ENCODE measurements at regions not wholly inside any gene's neighbourhood (a gene's known extent, or its start where the extent isn't known, plus 50 kb on each side); places are given as distances from the start of the nearest gene placed in this dataset.

- Histone ChIP-seq H3K4me3 (ENCODE audit: low read length in 2 of 2) (no peak overlapping the region), H4K91ac (ENCODE audit: low read depth, low read length, poor library complexity) (no peak overlapping the region), H2BK5ac (ENCODE audit: low read length) (no peak overlapping the region), H3K4me2 (ENCODE audit: insufficient read depth, low read length, poor library complexity, severe bottlenecking) (no peak overlapping the region), H3K36me3 (replicated peaks in 1 of 2; ENCODE audit: control insufficient read depth in 2 of 2, insufficient read depth in 2 of 2, low read length in 2 of 2) (no peaks in the 10 kb centered on the region), H3K79me1 (ENCODE audit: low read depth, low read length) (no peaks in the 10 kb centered on the region), H3K9me3 (replicated peaks in 1 of 2; ENCODE audit: control insufficient read depth in 2 of 2, insufficient read depth in 1 of 2, low read depth in 1 of 2, low read length in 2 of 2) (peaks cover 2 to 5% of the 10 kb centered on the region in 2 donors), H3K9ac (ENCODE audit: low read depth, low read length, poor library complexity) (no peak overlapping the region), H2AK5ac (ENCODE audit: low read depth, low read length) (no peak overlapping the region), H3K14ac (ENCODE audit: low read length) (no peak overlapping the region), H2BK15ac (ENCODE audit: low read length) (no peak overlapping the region), H2AFZ (ENCODE audit: low read length) (no peak overlapping the region), H2BK120ac (ENCODE audit: low read depth, low read length) (no peak overlapping the region), H3K27me3 (ENCODE audit: control insufficient read depth in 3 of 3, insufficient read depth in 3 of 3, low read depth in 1 of 3, low read length in 3 of 3) (no peaks in the 10 kb centered on the region), H3K18ac (ENCODE audit: low read length) (no peak overlapping the region), H3K23ac (ENCODE audit: low read depth, low read length, poor library complexity) (no peak overlapping the region), H2BK12ac (ENCODE audit: low read length) (no peak overlapping the region), H3K27ac (replicated peaks; ENCODE audit: low read length) (no peak overlapping the region), H4K8ac (ENCODE audit: low read depth, low read length) (no peak overlapping the region), H3K4me1 (ENCODE audit: control insufficient read depth in 2 of 2, insufficient read depth in 1 of 2, low read depth in 1 of 2, low read length in 2 of 2) (no peaks in the 10 kb centered on the region), H3K4ac (ENCODE audit: low read length) (no peak overlapping the region)
- WGBS, 2 donors (ENCODE audit: extremely low coverage in 2 of 2, insufficient read length in 2 of 2, insufficient replicate concordance in 1 of 2), result no CpG with 5 or more reads among the region's 1 CpG
- no peak for DNase-seq (ENCODE audit: low spot score)
Observed at GRCh38 chr5:67496051-67496450, 299.5 kb upstream of the CD180 start.

GRCh38 chr5:67495072-67495471, 298.5 kb upstream of the CD180 start:
- Histone ChIP-seq H3K14ac (ENCODE audit: low read length) (no peak overlapping the region), H2BK15ac (ENCODE audit: low read length) (no peak overlapping the region), H3K27ac (replicated peaks; ENCODE audit: low read length) (no peak overlapping the region), H3K27me3 (ENCODE audit: control insufficient read depth in 3 of 3, insufficient read depth in 3 of 3, low read depth in 1 of 3, low read length in 3 of 3) (no peaks in the 10 kb centered on the region), H3K79me1 (ENCODE audit: low read depth, low read length) (no peaks in the 10 kb centered on the region), H3K18ac (ENCODE audit: low read length) (no peak overlapping the region), H2BK5ac (ENCODE audit: low read length) (no peak overlapping the region), H3K4me2 (ENCODE audit: insufficient read depth, low read length, poor library complexity, severe bottlenecking) (no peak overlapping the region), H3K23ac (ENCODE audit: low read depth, low read length, poor library complexity) (no peak overlapping the region), H2AK5ac (ENCODE audit: low read depth, low read length) (no peak overlapping the region), H2BK120ac (ENCODE audit: low read depth, low read length) (no peak overlapping the region), H2BK12ac (ENCODE audit: low read length) (no peak overlapping the region), H4K91ac (ENCODE audit: low read depth, low read length, poor library complexity) (no peak overlapping the region), H3K4me3 (ENCODE audit: low read length in 2 of 2) (no peak overlapping the region), H3K36me3 (replicated peaks in 1 of 2; ENCODE audit: control insufficient read depth in 2 of 2, insufficient read depth in 2 of 2, low read length in 2 of 2) (no peaks in the 10 kb centered on the region), H3K4me1 (ENCODE audit: control insufficient read depth in 2 of 2, insufficient read depth in 1 of 2, low read depth in 1 of 2, low read length in 2 of 2) (no peaks in the 10 kb centered on the region), H2AFZ (ENCODE audit: low read length) (peak overlapping the region; percentile 55), H3K9ac (ENCODE audit: low read depth, low read length, poor library complexity) (no peak overlapping the region), H3K4ac (ENCODE audit: low read length) (no peak overlapping the region), H4K8ac (ENCODE audit: low read depth, low read length) (no peak overlapping the region), H3K9me3 (replicated peaks in 1 of 2; ENCODE audit: control insufficient read depth in 2 of 2, insufficient read depth in 1 of 2, low read depth in 1 of 2, low read length in 2 of 2) (peaks cover 1 to 2% of the 10 kb centered on the region in 2 donors)
- WGBS, 2 donors (ENCODE audit: extremely low coverage in 2 of 2, insufficient read length in 2 of 2, insufficient replicate concordance in 1 of 2), result no CpG with 5 or more reads among the region's 3 CpGs
- no peak for DNase-seq (ENCODE audit: low spot score)

GRCh38 chr5:67494186-67494855, 297.7 kb upstream of the CD180 start:
- Histone ChIP-seq H3K9ac (ENCODE audit: low read depth, low read length, poor library complexity) (no peak overlapping the region), H2BK120ac (ENCODE audit: low read depth, low read length) (no peak overlapping the region), H3K14ac (ENCODE audit: low read length) (no peak overlapping the region), H3K4ac (ENCODE audit: low read length) (peak overlapping the region; percentile 42), H2BK12ac (ENCODE audit: low read length) (peak overlapping the region; percentile 76), H2AFZ (ENCODE audit: low read length) (peak overlapping the region; percentile 55), H3K4me2 (ENCODE audit: insufficient read depth, low read length, poor library complexity, severe bottlenecking) (no peak overlapping the region), H4K8ac (ENCODE audit: low read depth, low read length) (no peak overlapping the region), H3K27me3 (ENCODE audit: control insufficient read depth in 3 of 3, insufficient read depth in 3 of 3, low read depth in 1 of 3, low read length in 3 of 3) (no peaks in the 10 kb centered on the region), H2BK15ac (ENCODE audit: low read length) (peak overlapping the region; percentile 54), H3K23ac (ENCODE audit: low read depth, low read length, poor library complexity) (no peak overlapping the region), H3K4me1 (ENCODE audit: control insufficient read depth in 2 of 2, insufficient read depth in 1 of 2, low read depth in 1 of 2, low read length in 2 of 2) (no peaks in the 10 kb centered on the region), H3K79me1 (ENCODE audit: low read depth, low read length) (no peaks in the 10 kb centered on the region), H2BK5ac (ENCODE audit: low read length) (peak overlapping the region; percentile 14), H4K91ac (ENCODE audit: low read depth, low read length, poor library complexity) (peak overlapping the region; percentile 90), H3K4me3 (ENCODE audit: low read length in 2 of 2) (no peak overlapping the region), H3K27ac (replicated peaks; ENCODE audit: low read length) (no peak overlapping the region), H3K9me3 (replicated peaks in 1 of 2; ENCODE audit: control insufficient read depth in 2 of 2, insufficient read depth in 1 of 2, low read depth in 1 of 2, low read length in 2 of 2) (peaks cover 0 to 1% of the 10 kb centered on the region in 2 donors), H3K18ac (ENCODE audit: low read length) (peak overlapping the region; percentile 62), H2AK5ac (ENCODE audit: low read depth, low read length) (peak overlapping the region; percentile 47), H3K36me3 (replicated peaks in 1 of 2; ENCODE audit: control insufficient read depth in 2 of 2, insufficient read depth in 2 of 2, low read length in 2 of 2) (no peaks in the 10 kb centered on the region)
- DNase-seq (ENCODE audit: low spot score), result no peak
- WGBS, 2 donors (ENCODE audit: extremely low coverage in 2 of 2, insufficient read length in 2 of 2, insufficient replicate concordance in 1 of 2), result no CpG with 5 or more reads among the region's 14 CpGs

GRCh38 chr5:67493676-67494075, 297.1 kb upstream of the CD180 start:
- no peak overlapping the region for H3K18ac ChIP-seq (ENCODE audit: low read length)
- H4K8ac ChIP-seq (ENCODE audit: low read depth, low read length), result no peak overlapping the region
- no peaks in the 10 kb centered on the region for H3K9me3 ChIP-seq (replicated peaks in 1 of 2; ENCODE audit: control insufficient read depth in 2 of 2, insufficient read depth in 1 of 2, low read depth in 1 of 2, low read length in 2 of 2)
- H3K4me1 ChIP-seq (ENCODE audit: control insufficient read depth in 2 of 2, insufficient read depth in 1 of 2, low read depth in 1 of 2, low read length in 2 of 2), result no peaks in the 10 kb centered on the region
- no peak overlapping the region for H4K91ac ChIP-seq (ENCODE audit: low read depth, low read length, poor library complexity)
- H2BK120ac ChIP-seq (ENCODE audit: low read depth, low read length), result no peak overlapping the region
- H2BK5ac ChIP-seq (ENCODE audit: low read length), result peak overlapping the region; percentile 14
- no peak overlapping the region for H2BK15ac ChIP-seq (ENCODE audit: low read length)
- no peak overlapping the region for H3K4me2 ChIP-seq (ENCODE audit: insufficient read depth, low read length, poor library complexity, severe bottlenecking)
- no peak overlapping the region for H2AK5ac ChIP-seq (ENCODE audit: low read depth, low read length)
- no CpG with 5 or more reads among the region's 2 CpGs for WGBS, 2 donors (ENCODE audit: extremely low coverage in 2 of 2, insufficient read length in 2 of 2, insufficient replicate concordance in 1 of 2)
- no peak overlapping the region for H3K27ac ChIP-seq (replicated peaks; ENCODE audit: low read length)
- no peaks in the 10 kb centered on the region for H3K79me1 ChIP-seq (ENCODE audit: low read depth, low read length)
- no peaks in the 10 kb centered on the region for H3K36me3 ChIP-seq (replicated peaks in 1 of 2; ENCODE audit: control insufficient read depth in 2 of 2, insufficient read depth in 2 of 2, low read length in 2 of 2)
- no peak overlapping the region for H3K14ac ChIP-seq (ENCODE audit: low read length)
- no peak overlapping the region for H3K4me3 ChIP-seq (ENCODE audit: low read length in 2 of 2)
- H3K23ac ChIP-seq (ENCODE audit: low read depth, low read length, poor library complexity), result no peak overlapping the region
- H3K27me3 ChIP-seq (ENCODE audit: control insufficient read depth in 3 of 3, insufficient read depth in 3 of 3, low read depth in 1 of 3, low read length in 3 of 3), result no peaks in the 10 kb centered on the region
- DNase-seq (ENCODE audit: low spot score), result no peak
- no peak overlapping the region for H2BK12ac ChIP-seq (ENCODE audit: low read length)
- no peak overlapping the region for H2AFZ ChIP-seq (ENCODE audit: low read length)
- no peak overlapping the region for H3K9ac ChIP-seq (ENCODE audit: low read depth, low read length, poor library complexity)
- no peak overlapping the region for H3K4ac ChIP-seq (ENCODE audit: low read length)
